ENCODE measurements at regions not wholly inside any gene's neighbourhood (a gene's known extent, or its start where the extent isn't known, plus 50 kb on each side); places are given as distances from the start of the nearest gene placed in this dataset.

DNA sequence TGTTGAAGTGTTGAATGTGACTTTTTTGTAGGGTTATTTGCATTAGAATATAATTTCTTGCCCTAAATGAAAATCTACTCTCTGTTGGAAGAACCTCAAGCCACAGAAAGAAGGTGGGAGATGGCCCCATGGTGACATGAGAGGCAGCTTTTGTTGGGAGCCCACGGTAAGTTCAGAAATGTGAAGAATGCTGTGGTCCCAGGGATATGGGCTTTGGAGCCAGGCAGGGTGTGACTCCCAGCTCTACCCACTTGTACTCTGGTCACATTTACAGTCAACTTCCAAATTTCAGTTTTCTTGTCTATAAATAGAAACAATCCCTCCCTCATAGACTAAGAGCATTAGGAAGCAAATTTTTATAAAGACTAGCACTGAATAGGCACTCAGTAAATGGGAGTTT, 177.8 kb downstream of the RAB28 start:
- H3K9me3 Mint-ChIP-seq, result peaks cover 5% of the 10 kb centered on the region
- ChIA-PET POLR2A (no interaction called here), CTCF (interaction anchor here (2.4 kb wide), 1 partner anchor 125 kb away, joined by 6 read pairs; no protein-coding TSS in a partner anchor)
- no peak overlapping the region for H3K4me3 Mint-ChIP-seq
- no peaks in the 10 kb centered on the region for H3K27me3 Mint-ChIP-seq (ENCODE audit: low read depth)
- peaks cover 25% of the 10 kb centered on the region for H3K4me1 Mint-ChIP-seq
- TF ChIP-seq ZNF423 (CRISPR knock-in tag; IDR thresholded peaks at IDR 0.05), result no peak
- TF ChIP-seq, protein P1, sequence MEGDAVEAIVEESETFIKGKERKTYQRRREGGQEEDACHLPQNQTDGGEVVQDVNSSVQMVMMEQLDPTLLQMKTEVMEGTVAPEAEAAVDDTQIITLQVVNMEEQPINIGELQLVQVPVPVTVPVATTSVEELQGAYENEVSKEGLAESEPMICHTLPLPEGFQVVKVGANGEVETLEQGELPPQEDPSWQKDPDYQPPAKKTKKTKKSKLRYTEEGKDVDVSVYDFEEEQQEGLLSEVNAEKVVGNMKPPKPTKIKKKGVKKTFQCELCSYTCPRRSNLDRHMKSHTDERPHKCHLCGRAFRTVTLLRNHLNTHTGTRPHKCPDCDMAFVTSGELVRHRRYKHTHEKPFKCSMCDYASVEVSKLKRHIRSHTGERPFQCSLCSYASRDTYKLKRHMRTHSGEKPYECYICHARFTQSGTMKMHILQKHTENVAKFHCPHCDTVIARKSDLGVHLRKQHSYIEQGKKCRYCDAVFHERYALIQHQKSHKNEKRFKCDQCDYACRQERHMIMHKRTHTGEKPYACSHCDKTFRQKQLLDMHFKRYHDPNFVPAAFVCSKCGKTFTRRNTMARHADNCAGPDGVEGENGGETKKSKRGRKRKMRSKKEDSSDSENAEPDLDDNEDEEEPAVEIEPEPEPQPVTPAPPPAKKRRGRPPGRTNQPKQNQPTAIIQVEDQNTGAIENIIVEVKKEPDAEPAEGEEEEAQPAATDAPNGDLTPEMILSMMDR (IDR thresholded peaks at IDR 0.05), result no peak
- no peak for TF ChIP-seq MXD4 (CRISPR knock-in tag; IDR thresholded peaks at IDR 0.05; ENCODE audit: borderline replicate concordance)
- TF ChIP-seq JAZF1 (CRISPR knock-in tag; IDR thresholded peaks at IDR 0.05), result no peak
- TF ChIP-seq NFE2L1 (CRISPR knock-in tag; IDR thresholded peaks at IDR 0.05), result no peak
- TF ChIP-seq, protein P2, sequence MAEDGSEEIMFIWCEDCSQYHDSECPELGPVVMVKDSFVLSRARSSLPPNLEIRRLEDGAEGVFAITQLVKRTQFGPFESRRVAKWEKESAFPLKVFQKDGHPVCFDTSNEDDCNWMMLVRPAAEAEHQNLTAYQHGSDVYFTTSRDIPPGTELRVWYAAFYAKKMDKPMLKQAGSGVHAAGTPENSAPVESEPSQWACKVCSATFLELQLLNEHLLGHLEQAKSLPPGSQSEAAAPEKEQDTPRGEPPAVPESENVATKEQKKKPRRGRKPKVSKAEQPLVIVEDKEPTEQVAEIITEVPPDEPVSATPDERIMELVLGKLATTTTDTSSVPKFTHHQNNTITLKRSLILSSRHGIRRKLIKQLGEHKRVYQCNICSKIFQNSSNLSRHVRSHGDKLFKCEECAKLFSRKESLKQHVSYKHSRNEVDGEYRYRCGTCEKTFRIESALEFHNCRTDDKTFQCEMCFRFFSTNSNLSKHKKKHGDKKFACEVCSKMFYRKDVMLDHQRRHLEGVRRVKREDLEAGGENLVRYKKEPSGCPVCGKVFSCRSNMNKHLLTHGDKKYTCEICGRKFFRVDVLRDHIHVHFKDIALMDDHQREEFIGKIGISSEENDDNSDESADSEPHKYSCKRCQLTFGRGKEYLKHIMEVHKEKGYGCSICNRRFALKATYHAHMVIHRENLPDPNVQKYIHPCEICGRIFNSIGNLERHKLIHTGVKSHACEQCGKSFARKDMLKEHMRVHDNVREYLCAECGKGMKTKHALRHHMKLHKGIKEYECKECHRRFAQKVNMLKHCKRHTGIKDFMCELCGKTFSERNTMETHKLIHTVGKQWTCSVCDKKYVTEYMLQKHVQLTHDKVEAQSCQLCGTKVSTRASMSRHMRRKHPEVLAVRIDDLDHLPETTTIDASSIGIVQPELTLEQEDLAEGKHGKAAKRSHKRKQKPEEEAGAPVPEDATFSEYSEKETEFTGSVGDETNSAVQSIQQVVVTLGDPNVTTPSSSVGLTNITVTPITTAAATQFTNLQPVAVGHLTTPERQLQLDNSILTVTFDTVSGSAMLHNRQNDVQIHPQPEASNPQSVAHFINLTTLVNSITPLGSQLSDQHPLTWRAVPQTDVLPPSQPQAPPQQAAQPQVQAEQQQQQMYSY (CRISPR knock-in tag; IDR thresholded peaks at IDR 0.05), result no peak
- no peak for TF ChIP-seq GABPB1 (CRISPR knock-in tag; IDR thresholded peaks at IDR 0.05)
- TF ChIP-seq, protein P3, sequence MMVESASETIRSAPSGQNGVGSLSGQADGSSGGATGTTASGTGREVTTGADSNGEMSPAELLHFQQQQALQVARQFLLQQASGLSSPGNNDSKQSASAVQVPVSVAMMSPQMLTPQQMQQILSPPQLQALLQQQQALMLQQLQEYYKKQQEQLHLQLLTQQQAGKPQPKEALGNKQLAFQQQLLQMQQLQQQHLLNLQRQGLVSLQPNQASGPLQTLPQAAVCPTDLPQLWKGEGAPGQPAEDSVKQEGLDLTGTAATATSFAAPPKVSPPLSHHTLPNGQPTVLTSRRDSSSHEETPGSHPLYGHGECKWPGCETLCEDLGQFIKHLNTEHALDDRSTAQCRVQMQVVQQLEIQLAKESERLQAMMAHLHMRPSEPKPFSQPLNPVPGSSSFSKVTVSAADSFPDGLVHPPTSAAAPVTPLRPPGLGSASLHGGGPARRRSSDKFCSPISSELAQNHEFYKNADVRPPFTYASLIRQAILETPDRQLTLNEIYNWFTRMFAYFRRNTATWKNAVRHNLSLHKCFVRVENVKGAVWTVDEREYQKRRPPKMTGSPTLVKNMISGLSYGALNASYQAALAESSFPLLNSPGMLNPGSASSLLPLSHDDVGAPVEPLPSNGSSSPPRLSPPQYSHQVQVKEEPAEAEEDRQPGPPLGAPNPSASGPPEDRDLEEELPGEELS (CRISPR knock-in tag; IDR thresholded peaks at IDR 0.05), result no peak
- no peak for TF ChIP-seq ZNF219 (CRISPR knock-in tag; IDR thresholded peaks at IDR 0.05; ENCODE audit: borderline replicate concordance)
- TF ChIP-seq JUN (CRISPR knock-in tag; IDR thresholded peaks at IDR 0.05), result no peak
- no peak for TF ChIP-seq ZNF232 (CRISPR knock-in tag; IDR thresholded peaks at IDR 0.05)
- TF ChIP-seq, protein P4, sequence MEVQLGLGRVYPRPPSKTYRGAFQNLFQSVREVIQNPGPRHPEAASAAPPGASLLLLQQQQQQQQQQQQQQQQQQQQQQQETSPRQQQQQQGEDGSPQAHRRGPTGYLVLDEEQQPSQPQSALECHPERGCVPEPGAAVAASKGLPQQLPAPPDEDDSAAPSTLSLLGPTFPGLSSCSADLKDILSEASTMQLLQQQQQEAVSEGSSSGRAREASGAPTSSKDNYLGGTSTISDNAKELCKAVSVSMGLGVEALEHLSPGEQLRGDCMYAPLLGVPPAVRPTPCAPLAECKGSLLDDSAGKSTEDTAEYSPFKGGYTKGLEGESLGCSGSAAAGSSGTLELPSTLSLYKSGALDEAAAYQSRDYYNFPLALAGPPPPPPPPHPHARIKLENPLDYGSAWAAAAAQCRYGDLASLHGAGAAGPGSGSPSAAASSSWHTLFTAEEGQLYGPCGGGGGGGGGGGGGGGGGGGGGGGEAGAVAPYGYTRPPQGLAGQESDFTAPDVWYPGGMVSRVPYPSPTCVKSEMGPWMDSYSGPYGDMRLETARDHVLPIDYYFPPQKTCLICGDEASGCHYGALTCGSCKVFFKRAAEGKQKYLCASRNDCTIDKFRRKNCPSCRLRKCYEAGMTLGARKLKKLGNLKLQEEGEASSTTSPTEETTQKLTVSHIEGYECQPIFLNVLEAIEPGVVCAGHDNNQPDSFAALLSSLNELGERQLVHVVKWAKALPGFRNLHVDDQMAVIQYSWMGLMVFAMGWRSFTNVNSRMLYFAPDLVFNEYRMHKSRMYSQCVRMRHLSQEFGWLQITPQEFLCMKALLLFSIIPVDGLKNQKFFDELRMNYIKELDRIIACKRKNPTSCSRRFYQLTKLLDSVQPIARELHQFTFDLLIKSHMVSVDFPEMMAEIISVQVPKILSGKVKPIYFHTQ (CRISPR knock-in tag; IDR thresholded peaks at IDR 0.05), result no peak
- TF ChIP-seq, protein P5, sequence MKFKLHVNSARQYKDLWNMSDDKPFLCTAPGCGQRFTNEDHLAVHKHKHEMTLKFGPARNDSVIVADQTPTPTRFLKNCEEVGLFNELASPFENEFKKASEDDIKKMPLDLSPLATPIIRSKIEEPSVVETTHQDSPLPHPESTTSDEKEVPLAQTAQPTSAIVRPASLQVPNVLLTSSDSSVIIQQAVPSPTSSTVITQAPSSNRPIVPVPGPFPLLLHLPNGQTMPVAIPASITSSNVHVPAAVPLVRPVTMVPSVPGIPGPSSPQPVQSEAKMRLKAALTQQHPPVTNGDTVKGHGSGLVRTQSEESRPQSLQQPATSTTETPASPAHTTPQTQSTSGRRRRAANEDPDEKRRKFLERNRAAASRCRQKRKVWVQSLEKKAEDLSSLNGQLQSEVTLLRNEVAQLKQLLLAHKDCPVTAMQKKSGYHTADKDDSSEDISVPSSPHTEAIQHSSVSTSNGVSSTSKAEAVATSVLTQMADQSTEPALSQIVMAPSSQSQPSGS (CRISPR knock-in tag; IDR thresholded peaks at IDR 0.05; ENCODE audit: borderline replicate concordance, low read depth), result no peak
- TF ChIP-seq, protein P6, sequence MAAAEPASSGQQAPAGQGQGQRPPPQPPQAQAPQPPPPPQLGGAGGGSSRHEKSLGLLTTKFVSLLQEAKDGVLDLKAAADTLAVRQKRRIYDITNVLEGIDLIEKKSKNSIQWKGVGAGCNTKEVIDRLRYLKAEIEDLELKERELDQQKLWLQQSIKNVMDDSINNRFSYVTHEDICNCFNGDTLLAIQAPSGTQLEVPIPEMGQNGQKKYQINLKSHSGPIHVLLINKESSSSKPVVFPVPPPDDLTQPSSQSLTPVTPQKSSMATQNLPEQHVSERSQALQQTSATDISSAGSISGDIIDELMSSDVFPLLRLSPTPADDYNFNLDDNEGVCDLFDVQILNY (CRISPR knock-in tag; IDR thresholded peaks at IDR 0.05), result no peak
- TF ChIP-seq KAT7 (CRISPR knock-in tag; IDR thresholded peaks at IDR 0.05; ENCODE audit: borderline replicate concordance), result no peak
- TF ChIP-seq, protein P7, sequence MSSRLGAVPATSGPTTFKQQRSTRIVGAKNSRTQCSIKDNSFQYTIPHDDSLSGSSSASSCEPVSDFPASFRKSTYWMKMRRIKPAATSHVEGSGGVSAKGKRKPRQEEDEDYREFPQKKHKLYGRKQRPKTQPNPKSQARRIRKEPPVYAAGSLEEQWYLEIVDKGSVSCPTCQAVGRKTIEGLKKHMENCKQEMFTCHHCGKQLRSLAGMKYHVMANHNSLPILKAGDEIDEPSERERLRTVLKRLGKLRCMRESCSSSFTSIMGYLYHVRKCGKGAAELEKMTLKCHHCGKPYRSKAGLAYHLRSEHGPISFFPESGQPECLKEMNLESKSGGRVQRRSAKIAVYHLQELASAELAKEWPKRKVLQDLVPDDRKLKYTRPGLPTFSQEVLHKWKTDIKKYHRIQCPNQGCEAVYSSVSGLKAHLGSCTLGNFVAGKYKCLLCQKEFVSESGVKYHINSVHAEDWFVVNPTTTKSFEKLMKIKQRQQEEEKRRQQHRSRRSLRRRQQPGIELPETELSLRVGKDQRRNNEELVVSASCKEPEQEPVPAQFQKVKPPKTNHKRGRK (CRISPR knock-in tag; IDR thresholded peaks at IDR 0.05; ENCODE audit: borderline replicate concordance), result no peak
- no peak for TF ChIP-seq RORB (CRISPR knock-in tag; IDR thresholded peaks at IDR 0.05)
- TF ChIP-seq, protein P8, sequence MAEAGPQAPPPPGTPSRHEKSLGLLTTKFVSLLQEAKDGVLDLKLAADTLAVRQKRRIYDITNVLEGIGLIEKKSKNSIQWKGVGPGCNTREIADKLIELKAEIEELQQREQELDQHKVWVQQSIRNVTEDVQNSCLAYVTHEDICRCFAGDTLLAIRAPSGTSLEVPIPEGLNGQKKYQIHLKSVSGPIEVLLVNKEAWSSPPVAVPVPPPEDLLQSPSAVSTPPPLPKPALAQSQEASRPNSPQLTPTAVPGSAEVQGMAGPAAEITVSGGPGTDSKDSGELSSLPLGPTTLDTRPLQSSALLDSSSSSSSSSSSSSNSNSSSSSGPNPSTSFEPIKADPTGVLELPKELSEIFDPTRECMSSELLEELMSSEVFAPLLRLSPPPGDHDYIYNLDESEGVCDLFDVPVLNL (CRISPR knock-in tag; IDR thresholded peaks at IDR 0.05; ENCODE audit: borderline replicate concordance, low read depth), result no peak
- TF ChIP-seq, protein P9, sequence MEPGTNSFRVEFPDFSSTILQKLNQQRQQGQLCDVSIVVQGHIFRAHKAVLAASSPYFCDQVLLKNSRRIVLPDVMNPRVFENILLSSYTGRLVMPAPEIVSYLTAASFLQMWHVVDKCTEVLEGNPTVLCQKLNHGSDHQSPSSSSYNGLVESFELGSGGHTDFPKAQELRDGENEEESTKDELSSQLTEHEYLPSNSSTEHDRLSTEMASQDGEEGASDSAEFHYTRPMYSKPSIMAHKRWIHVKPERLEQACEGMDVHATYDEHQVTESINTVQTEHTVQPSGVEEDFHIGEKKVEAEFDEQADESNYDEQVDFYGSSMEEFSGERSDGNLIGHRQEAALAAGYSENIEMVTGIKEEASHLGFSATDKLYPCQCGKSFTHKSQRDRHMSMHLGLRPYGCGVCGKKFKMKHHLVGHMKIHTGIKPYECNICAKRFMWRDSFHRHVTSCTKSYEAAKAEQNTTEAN (CRISPR knock-in tag; IDR thresholded peaks at IDR 0.05), result no peak
- DNase-seq (ENCODE audit: low spot score) (no peak), ATAC-seq (no peak)
- peaks cover 3% of the 10 kb centered on the region for H3K36me3 Mint-ChIP-seq
- H3K27ac Mint-ChIP-seq, result no peak overlapping the region
